ENCODE measurements at regions not wholly inside any gene's neighbourhood (a gene's known extent, or its start where the extent isn't known, plus 50 kb on each side); places are given as distances from the start of the nearest gene placed in this dataset.

- TF ChIP-seq CTCF (IDR thresholded peaks at IDR 0.05; ENCODE audit: poor library complexity, severe bottlenecking) = no peak
- no peak for TF ChIP-seq TAF1 (IDR thresholded peaks at IDR 0.05; ENCODE audit: low read depth)
- TF ChIP-seq REST (IDR thresholded peaks at IDR 0.05; ENCODE audit: borderline replicate concordance) = no peak
- no peak for TF ChIP-seq POLR2AphosphoS5 (IDR thresholded peaks at IDR 0.05)
- no peak for TF ChIP-seq EZH2 (IDR thresholded peaks at IDR 0.05; ENCODE audit: borderline replicate concordance, insufficient read depth, low read length, poor library complexity, severe bottlenecking)
- TF ChIP-seq RAD21 (conservative IDR thresholded peaks at IDR 0.05) = no peak
- no peak for TF ChIP-seq EP300 (conservative IDR thresholded peaks at IDR 0.05; ENCODE audit: poor library complexity, severe bottlenecking)
- no peak for TF ChIP-seq MXI1 (conservative IDR thresholded peaks at IDR 0.05; ENCODE audit: poor library complexity, severe bottlenecking)
- no peak for TF ChIP-seq SMC3 (conservative IDR thresholded peaks at IDR 0.05; ENCODE audit: poor library complexity)
Observed at GRCh38 chr15:39447881-39448280, 133.0 kb upstream of the THBS1 start.
